ENCODE measurements at regions not wholly inside any gene's neighbourhood (a gene's known extent, or its start where the extent isn't known, plus 50 kb on each side); places are given as distances from the start of the nearest gene placed in this dataset.

DNA sequence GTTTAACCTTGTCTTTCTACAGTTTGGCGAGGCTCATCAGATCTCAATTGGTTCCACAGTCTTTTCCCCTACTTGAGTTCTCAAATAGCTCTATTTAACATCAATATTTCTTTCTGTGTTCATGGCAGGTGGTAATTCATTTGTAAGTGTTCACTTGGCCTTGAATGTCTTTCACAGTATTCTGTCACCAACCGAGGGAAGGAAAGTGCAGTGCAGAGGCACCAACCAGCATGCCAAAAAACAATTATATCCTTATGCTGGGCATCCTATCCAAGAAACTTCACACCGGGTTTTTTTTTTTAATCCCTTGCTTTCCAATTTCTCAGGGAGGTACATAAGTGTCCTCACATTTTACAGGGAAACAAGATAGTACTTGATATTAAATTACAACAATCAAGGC lies 55.0 kb upstream of the ZC3H12C start:
- no peak for DNase-seq (ENCODE audit: low read depth)

More for the DNA sequence above, 55.0 kb upstream of the ZC3H12C start:
- H3K4me3 ChIP-seq (ENCODE audit: low read depth, low read length): no peak overlapping the region
- TF ChIP-seq CTCF (IDR thresholded peaks at IDR 0.05; ENCODE audit: control insufficient read depth, extremely low read depth, insufficient read depth): no peak
